IPS-NIHi11 (cell line): ENCODE measurements at regions not wholly inside any gene's neighbourhood (a gene's known extent, or its start where the extent isn't known, plus 50 kb on each side); places are given as distances from the start of the nearest gene placed in this dataset.

Experiments
- DNase-seq: peaks from one replicate; pipeline ENCODE4 v3.0.0; 2012; ENCODE audit warnings: mixed read lengths, low spot score

- DNase-seq: no peak
These were observed 349.8 kb downstream of the LTN1 start for GRCh38 chr21:28642891-28643290.

- no peak for DNase-seq
These were observed 350.9 kb downstream of the LTN1 start for GRCh38 chr21:28641731-28642130.

GRCh38 chr21:28640326-28640725 is 352.4 kb downstream of the LTN1 start:
- DNase-seq: no peak

GRCh38 chr21:28639737-28640136 is 352.9 kb downstream of the LTN1 start:
- no peak for DNase-seq

GRCh38 chr21:28636752-28637691 is 355.7 kb downstream of the LTN1 start:
- no peak for DNase-seq

GRCh38 chr21:28635541-28635940 is 357.1 kb downstream of the LTN1 start:
- no peak for DNase-seq

GRCh38 chr21:28633839-28634555 is 358.7 kb downstream of the LTN1 start:
- no peak for DNase-seq

- no peak for DNase-seq
These were observed 359.8 kb downstream of the LTN1 start for GRCh38 chr21:28632755-28633408.

GRCh38 chr21:28627691-28628090 is 365.0 kb downstream of the LTN1 start:
- no peak for DNase-seq

GRCh38 chr21:28627261-28627660 is 365.4 kb downstream of the LTN1 start:
- DNase-seq: no peak

GRCh38 chr21:28624626-28625025 is 368.1 kb downstream of the LTN1 start:
- DNase-seq: no peak

- DNase-seq: no peak
These were observed 375.4 kb downstream of the LTN1 start for GRCh38 chr21:28617300-28617699.

GRCh38 chr21:28615276-28615675 is 377.4 kb downstream of the LTN1 start:
- DNase-seq: no peak

GRCh38 chr21:28614791-28615190 is 377.9 kb downstream of the LTN1 start:
- no peak for DNase-seq

- no peak for DNase-seq
These were observed 384.0 kb downstream of the LTN1 start for GRCh38 chr21:28608646-28609045.

- DNase-seq: no peak
These were observed 385.1 kb downstream of the LTN1 start for GRCh38 chr21:28607545-28607944.

GRCh38 chr21:28604946-28605537 is 387.6 kb downstream of the LTN1 start:
- no peak for DNase-seq

GRCh38 chr21:28602546-28602945 is 390.1 kb downstream of the LTN1 start:
- no peak for DNase-seq

- DNase-seq: no peak
These were observed 394.5 kb downstream of the LTN1 start for GRCh38 chr21:28598214-28598613.

- DNase-seq: no peak
These were observed 400.3 kb downstream of the LTN1 start for GRCh38 chr21:28592205-28592865.

GRCh38 chr21:28590676-28591075 is 402.0 kb downstream of the LTN1 start:
- DNase-seq: peak; percentile 48

- no peak for DNase-seq
These were observed 402.7 kb downstream of the LTN1 start for GRCh38 chr21:28590026-28590425.
